ENCODE measurements at regions not wholly inside any gene's neighbourhood (a gene's known extent, or its start where the extent isn't known, plus 50 kb on each side); places are given as distances from the start of the nearest gene placed in this dataset.
"Not testable (repeated sequence)": the region's sequence is repeated elsewhere in the genome, so short reads cannot be mapped to it uniquely, and the experiment has no call there.

- not testable (repeated sequence) for DNase-seq
Measured at GRCh38 chr3:143175940-143176894, 56.6 kb downstream of the CHST2 start.

GRCh38 chr3:143177965-143178364 is 58.4 kb downstream of the CHST2 start:
- not testable (repeated sequence) for DNase-seq

GRCh38 chr3:143178775-143179548 is 59.4 kb downstream of the CHST2 start:
- not testable (repeated sequence) for DNase-seq

GRCh38 chr3:143179603-143180002 is 60.0 kb downstream of the CHST2 start:
- no peak for DNase-seq

GRCh38 chr3:143180860-143181259 is 61.3 kb downstream of the CHST2 start:
- DNase-seq, result not testable (repeated sequence)

- not testable (repeated sequence) for DNase-seq
Measured at GRCh38 chr3:143181977-143182376, 62.4 kb downstream of the CHST2 start.

GRCh38 chr3:143182866-143183664 is 63.5 kb downstream of the CHST2 start:
- DNase-seq, result peak in 1 of 6 experiments; percentile 5

- DNase-seq, result no peak
Measured at GRCh38 chr3:143183665-143183964, 64.0 kb downstream of the CHST2 start.

- DNase-seq, result no peak
Measured at GRCh38 chr3:143184099-143184498, 64.5 kb downstream of the CHST2 start.

GRCh38 chr3:143185401-143185800 is 65.8 kb downstream of the CHST2 start:
- DNase-seq, result no peak

GRCh38 chr3:143187111-143187510 is 67.5 kb downstream of the CHST2 start:
- DNase-seq, result no peak

GRCh38 chr3:143188881-143189280 is 69.3 kb downstream of the CHST2 start:
- no peak for DNase-seq

- no peak for DNase-seq
Measured at GRCh38 chr3:143190101-143190500, 70.5 kb downstream of the CHST2 start.

- peak in 1 of 6 experiments; percentile 10 for DNase-seq
Measured at GRCh38 chr3:143192193-143192592, 72.6 kb downstream of the CHST2 start.

- DNase-seq, result no peak
Measured at GRCh38 chr3:143200001-143200924, 80.7 kb downstream of the CHST2 start.

- DNase-seq, result no peak
Measured at GRCh38 chr3:143201045-143201444, 81.5 kb downstream of the CHST2 start.

- no peak for DNase-seq
Measured at GRCh38 chr3:143201870-143202752, 82.5 kb downstream of the CHST2 start.

- no peak for DNase-seq
Measured at GRCh38 chr3:143203142-143203541, 83.6 kb downstream of the CHST2 start.

- no peak for DNase-seq
Measured at GRCh38 chr3:143203848-143204247, 84.3 kb downstream of the CHST2 start.

- DNase-seq, result no peak
Measured at GRCh38 chr3:143206955-143207337, 87.4 kb downstream of the CHST2 start.
